Kasumi-1 (cell line): ENCODE measurements at regions not wholly inside any gene's neighbourhood (a gene's known extent, or its start where the extent isn't known, plus 50 kb on each side); places are given as distances from the start of the nearest gene placed in this dataset.
"Not testable (repeated sequence)": the region's sequence is repeated elsewhere in the genome, so short reads cannot be mapped to it uniquely, and the experiment has no call there.

Experiments used
- DNase-seq, 2 experiments: peaks; one replicate each; lab custom pipeline; 2025; lab: John Stamatoyannopoulos, UW

DNA sequence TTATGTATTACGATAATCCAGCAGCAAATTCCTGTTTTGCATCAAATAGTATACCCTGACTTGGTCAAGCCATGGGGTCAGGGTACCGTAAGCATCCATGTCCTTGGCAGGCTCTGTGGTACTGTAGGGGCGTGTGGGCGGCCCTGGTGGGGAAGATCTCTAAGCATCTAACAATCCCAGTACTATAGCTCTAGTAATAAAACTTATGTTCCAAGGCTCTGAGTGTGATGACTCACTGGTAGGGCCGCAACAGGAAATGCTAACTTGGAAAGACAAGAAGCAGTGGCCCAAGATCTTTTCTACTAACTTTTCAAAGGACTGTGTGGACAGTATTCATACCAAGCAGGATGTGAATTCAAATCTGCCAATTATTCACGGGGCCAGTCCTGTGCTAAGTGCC, 63.8 kb downstream of the CLEC18A start:
- DNase-seq, result not testable (repeated sequence)

DNA sequence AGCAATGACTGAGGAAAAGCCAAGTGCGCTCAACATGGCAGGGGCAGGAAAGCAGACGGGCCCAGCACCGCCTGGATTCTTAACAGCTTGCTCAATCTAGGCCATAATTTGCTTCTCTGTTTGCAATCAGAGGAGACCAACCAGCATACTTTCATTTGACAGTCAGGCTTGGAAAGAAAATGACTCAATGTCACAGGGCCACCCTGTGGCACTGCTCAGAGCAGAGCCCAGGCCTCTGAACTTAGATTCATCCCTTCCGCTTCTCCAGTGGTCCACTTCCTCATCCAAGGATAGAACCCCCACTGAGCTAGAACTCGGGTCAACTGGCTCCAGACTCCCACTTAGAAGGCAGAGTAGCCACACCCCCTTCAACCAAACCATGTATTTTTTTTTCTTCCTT, 65.6 kb downstream of the CLEC18A start:
- DNase-seq, result not testable (repeated sequence)

DNA sequence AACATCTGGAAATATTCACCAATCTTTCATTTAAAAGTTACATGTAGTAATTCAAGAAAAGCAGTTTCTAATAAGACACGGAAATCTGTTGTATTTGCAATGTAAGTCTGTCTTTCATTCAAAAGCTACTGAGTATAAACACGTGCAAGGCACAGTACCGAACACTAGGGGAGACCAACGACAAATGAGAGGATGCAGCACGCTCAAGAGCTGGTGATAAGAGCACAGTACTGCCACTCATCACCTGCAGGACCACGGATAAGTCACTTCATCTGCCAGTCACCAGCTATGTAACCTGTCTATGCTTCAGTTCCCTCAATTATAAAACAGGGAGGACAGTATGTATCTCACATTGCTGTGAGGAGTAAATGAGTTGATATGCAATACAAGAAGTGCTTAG, 67.1 kb downstream of the CLEC18A start:
- DNase-seq, result peak; percentile 73 to 79

DNA sequence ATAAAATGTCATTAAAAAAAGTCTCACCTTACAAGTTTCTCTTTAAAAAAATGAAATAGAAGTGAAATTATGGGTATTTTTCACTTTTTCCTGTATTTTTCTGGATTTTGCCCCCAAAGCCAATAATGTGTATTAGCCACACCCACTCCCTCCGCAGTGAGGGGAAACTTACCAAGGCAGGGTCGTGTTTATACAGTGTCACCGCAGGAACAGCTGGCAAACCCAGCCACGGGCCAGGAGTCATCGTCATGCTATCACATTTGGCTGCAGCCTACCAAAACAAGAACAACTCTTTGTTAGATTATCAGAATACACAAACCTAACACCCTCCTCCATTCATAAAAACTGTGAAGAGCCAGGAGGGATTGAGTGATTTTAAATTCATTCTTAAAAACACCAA, 72.1 kb downstream of the CLEC18A start:
- DNase-seq, result not testable (repeated sequence)

DNA sequence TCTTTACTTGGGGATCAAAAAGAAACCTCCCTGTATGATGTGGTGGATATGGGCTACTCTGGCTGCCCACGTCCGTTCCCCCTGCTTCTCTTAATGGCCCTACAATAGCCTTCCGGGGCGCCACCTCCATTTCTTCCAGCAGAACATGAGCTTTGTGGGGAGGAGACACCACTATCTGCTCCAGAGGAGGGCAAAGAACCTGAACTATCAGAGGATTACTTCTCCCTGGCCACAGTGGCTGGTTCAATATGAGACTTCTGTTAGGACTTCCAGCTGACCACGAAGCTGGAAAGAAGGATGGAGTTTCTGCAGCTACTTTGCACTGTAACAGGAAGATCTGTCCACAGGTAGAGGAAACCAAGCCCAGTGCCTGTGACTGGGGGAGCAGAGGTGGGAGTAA, 72.8 kb downstream of the CLEC18A start:
- not testable (repeated sequence) for DNase-seq

DNA sequence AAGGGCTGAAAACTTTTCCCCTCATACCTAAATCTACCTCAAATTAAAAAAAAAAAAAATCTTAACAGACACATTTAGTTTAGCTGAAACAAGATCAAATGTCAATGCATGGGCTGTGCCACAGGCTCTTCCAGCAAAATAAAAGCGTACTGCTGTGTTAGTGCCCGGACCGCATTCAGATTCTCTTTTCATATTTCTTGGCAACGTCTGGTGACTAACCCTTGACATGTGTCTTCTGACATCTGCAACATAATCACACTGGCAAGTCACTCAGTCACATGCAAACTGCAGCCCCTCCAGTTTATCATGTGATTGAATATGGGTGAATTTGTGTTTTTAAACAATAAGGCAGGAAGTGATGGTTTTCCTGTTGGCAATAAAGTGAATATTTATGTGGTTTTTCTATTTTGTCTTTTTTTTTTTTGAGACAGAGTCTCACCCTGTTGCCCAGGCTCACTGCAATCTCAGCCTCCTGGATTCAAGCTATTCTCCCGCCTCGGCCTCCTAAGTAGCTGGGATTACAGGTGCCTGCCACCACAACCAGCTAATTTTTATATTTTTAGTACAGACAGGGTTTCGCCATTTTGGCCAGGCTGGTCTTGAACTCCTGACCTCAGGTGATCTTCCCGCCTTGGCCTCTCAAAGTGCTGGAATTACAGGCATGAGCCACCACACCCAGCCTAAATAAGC, 75.2 kb downstream of the CLEC18A start:
- DNase-seq, result peak in 1 of 2 experiments; percentile 2

DNA sequence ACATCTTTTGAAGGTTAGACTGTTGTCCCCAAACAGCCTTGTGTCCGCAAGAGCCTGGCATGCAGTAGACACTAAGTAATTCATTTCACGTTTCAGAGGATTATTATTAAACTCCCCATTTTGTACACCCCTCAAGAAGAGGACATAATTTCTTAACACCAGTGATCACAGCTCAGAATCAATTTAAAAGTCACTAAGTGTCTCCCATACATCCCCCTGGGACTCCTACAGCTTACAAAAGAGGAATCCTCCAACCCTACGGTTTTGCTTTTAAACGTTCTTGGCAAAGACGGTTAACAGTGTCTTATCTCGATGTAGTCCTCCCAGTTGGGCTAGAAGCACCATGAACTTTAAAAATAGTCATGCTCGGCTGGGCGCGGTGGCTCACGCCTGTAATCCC, 81.2 kb upstream of the PDPR start:
- DNase-seq, result not testable (repeated sequence)

DNA sequence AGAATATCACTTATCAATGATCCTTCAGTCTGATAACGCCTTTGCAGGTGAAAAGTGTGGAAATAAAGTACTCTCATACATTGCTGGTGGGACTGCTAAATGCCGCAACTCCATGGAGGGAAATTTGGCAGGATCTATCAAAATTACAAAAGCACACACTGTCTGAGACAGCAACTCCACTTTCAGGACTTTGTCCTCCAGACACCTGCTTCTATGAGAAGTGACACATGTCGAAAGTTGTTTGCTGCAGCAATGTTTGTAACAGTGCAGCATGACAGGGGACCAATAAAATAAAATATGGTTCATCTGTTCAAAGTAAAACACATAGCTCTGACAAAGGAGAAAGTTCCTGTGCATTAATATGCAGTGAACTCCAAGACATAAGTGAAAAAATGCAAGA, 76.2 kb upstream of the PDPR start:
- not testable (repeated sequence) for DNase-seq

DNA sequence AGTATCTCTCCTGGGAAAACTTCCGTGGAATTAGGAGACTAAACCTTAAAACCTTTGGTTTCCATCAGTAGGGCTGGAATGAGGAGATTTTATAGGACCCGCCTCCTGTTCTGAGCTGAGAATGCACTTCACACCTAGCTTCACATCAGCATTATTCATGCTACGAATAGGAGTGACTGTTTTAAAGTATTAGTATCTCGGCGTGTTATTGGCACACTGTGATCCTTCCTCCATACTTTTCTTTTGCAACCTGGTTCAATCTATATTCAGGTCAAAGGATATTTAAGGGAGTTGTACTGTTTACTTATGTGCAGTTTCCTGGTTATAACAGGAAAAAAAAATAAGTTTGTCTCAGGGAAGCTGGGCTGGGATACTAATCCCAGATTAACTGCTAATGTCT, 73.6 kb upstream of the PDPR start:
- DNase-seq, result not testable (repeated sequence)

DNA sequence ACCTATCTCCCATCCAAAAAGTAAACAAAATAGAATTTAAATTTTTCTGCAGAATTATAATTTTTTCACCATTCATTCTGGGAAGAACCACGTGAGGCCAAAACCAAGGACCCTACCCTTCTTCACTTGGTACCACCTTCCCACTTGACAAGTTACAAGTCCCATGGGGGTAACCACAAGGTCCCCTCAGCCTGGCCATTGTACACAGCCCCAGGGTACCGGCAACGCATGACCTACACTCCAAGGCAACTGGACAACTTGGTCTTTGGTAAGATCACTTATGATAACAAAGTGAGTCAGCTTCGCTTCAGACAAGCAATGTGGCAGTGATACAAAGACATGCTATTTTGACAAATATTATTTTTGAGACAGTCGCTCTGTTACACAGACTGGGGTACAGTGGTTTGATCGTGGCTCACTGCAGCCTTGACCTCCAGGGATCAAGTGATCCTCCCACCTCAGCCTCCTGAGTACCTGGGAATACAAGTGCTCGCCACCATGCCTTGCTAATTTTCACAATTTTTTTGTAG, 70.5 kb upstream of the PDPR start:
- DNase-seq, result not testable (repeated sequence)

DNA sequence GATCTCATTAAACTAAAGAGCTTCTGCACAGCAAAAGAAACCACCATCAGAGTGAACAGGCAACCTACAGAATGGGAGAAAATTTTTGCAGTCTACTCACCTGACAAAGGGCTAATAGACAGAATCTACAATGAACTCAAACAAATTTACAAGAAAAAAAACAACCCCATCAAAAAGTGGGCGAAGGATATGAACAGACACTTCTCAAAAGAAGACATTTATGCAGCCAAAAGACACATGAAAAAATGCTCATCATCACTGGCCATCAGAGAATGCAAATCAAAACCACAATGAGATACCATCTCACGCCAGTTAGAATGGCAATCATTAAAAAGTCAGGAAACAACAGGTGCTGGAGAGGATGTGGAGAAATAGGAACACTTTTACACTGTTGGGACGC, 67.6 kb upstream of the PDPR start:
- DNase-seq, result not testable (repeated sequence)

DNA sequence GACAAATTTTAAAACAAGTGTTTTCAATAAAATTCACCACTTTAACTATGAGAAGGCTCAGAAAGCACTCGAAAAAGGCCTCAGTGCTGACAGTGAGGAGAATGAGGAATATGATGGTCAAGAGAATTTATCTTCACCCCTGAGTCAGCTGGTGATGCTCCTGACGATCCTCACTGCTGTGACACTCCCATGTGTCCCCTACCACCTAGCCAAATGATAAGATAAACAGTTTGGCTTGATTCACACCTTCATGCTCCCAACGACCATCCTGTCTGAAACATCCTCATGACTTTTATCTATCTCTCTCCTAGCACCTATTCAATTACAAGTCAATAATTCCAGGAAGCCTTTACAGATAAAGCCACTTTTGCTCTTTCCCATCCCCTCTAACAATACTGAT, 66.0 kb upstream of the PDPR start:
- not testable (repeated sequence) for DNase-seq

DNA sequence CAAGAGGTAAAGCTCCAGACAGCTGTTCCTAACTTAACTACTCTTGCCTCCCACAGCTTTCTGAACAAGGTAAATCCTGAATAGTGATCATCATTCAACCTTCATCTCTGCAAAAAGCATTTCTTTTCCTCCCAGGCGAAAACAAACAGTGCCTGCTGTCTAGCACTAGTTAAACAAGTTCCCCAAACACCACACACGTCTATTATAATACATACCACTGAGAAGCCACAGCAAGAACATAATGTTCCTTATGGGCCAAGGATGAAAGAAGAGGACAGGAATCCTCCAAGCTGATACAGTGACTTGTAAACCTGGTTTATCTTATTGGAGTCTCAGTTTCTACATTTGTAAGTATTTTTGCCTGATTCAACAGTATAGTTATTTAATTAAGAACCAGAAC, 56.1 kb upstream of the PDPR start:
- not testable (repeated sequence) for DNase-seq

DNA sequence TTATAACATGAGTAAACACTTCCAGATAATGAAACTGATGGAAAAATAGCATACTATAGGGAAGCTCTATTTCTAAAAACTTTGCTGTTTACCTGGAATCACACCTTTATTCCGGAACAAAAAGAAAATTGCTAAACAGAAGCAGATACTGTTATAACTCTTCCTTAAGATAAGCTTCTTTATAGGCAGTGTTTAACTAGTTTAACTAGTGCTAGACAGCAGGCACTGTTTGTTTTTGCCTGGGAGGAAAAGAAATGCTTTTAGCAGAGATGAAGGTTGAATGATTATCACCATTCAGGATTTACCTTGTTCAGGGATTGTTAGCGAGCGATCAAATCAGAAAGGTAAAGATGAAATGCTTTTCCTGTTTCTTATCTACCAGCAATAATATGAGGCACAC, 54.7 kb upstream of the PDPR start:
- DNase-seq, result not testable (repeated sequence)

DNA sequence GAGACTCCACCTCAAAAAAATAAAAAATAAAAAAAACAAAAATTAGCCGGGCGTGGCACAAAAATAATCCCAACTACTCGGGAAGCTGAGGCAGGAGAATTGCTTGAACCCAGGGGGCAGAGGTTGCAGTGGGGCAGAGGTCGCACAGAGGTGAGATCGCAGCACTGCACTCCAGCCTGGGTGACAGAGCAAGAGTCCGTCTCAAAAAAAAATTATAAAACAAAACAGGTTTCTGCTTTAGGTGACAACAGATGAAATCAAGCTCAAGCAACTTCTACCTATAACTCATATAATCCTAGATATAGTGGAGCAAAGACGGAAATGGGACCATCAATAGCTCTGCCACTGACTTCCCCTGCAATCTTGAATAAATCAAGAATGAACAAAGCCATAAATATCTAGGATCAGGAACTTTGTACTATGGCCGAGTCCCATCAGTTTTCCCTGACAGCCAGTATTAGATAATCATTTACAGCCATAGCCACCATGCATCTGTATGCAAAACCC, 53.6 kb upstream of the PDPR start:
- DNase-seq, result not testable (repeated sequence)

DNA sequence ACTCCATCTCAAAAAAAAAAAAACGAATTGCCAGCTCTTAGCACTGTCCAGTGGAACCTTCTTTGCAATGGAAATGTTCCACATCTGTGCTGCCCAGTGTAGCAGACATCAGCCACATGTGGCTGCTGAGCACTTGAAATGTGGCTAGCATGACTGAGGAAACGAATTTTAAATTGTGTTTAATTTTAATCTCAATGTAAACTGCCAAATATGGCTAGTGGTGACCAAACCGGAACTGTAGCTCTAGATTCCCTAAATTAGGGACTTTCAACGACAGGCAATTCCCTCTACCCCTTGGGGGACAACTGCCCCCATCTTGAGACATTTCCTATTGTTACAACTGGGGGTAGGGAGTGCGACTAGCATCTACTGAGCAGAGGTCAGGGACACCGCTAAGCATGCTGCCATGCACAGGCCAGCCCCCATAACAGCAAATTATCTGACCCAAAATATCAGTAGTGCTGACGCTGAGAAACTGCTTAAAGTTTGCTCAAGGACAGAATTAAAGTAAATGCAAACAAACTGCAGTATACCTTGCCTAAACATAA, 52.4 kb upstream of the PDPR start:
- not testable (repeated sequence) for DNase-seq

DNA sequence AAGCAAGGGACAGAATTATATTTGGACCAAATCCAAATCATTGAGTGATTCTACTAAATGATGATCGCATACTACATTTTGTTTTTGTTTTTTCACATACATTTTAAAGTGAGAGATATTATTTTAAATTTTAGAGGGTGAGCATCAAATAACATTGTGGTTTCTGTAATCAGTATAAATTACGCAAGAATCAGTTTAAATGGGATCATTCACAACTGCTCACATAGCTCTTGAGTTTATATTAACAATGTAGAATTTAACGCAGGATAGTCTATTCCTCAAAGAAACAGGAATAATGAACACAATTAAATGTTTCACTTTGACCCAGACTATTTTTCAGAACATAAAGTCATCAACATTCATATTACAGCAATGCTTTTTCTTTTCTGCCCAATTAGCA, 51.2 kb upstream of the PDPR start:
- not testable (repeated sequence) for DNase-seq
